ENCODE measurements at regions not wholly inside any gene's neighbourhood (a gene's known extent, or its start where the extent isn't known, plus 50 kb on each side); places are given as distances from the start of the nearest gene placed in this dataset.

DNA sequence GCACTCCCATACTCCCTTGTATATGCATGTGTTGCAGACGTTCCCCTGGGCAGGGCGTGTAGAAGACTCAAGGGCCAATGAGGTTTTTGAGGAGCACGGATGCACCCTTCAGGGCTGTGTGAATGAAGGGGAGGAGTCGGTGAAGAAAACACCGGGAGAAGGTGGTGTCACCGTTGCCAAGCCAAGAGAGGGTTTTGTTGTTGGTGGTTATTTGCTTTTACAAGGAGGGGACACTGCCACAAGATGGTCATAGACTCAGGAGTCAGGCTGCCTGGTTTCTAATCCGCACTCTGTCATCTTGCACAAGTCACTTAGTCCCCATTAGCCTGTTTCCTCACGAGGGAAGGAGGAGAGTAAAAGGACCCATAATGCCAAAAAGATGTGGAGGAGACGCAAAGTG, 124.0 kb downstream of the PXDC1 start:
- no peak overlapping the region for H3K4me3 ChIP-seq (ENCODE audit: control insufficient read depth, low read depth, low read length)
- no peak for DNase-seq (ENCODE audit: low read depth)

DNA sequence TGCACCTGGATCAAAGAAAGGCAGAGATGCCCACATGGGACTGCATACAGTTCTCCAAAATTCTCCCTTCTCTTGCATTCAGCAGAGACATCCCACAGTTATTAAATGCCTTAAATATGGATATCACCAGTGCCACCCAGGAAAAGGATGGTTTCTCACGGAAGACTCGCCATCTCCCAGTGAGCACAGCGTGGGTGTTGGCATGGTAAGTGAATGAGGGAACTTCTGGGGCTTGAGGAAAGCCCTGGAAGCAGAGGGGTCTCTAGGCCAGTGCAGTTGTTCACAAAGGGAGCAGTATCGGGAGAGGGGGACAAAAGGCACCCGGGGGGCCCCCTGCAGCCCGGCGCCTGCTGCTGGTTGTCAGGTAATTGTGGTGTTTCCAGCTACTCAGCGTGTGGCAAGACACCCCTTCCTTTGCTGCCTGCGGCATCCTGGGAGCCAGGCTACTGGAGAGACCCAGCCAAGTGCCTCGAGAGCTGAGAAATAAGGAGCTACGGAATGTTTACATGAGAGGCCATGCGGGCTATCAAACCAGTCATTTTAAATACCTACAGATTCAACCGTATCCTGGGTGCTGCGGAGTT, 125.4 kb downstream of the PXDC1 start:
- no peak overlapping the region for H3K4me3 ChIP-seq (ENCODE audit: control insufficient read depth, low read depth, low read length)
- TF ChIP-seq, protein P1, sequence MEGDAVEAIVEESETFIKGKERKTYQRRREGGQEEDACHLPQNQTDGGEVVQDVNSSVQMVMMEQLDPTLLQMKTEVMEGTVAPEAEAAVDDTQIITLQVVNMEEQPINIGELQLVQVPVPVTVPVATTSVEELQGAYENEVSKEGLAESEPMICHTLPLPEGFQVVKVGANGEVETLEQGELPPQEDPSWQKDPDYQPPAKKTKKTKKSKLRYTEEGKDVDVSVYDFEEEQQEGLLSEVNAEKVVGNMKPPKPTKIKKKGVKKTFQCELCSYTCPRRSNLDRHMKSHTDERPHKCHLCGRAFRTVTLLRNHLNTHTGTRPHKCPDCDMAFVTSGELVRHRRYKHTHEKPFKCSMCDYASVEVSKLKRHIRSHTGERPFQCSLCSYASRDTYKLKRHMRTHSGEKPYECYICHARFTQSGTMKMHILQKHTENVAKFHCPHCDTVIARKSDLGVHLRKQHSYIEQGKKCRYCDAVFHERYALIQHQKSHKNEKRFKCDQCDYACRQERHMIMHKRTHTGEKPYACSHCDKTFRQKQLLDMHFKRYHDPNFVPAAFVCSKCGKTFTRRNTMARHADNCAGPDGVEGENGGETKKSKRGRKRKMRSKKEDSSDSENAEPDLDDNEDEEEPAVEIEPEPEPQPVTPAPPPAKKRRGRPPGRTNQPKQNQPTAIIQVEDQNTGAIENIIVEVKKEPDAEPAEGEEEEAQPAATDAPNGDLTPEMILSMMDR (conservative IDR thresholded peaks at IDR 0.05; ENCODE audit: control insufficient read depth, insufficient read depth, low read depth, low read length) = no peak
- no peak for DNase-seq (ENCODE audit: low read depth)

More for the DNA sequence above, 124.0 kb downstream of the PXDC1 start:
- TF ChIP-seq, protein P1 (conservative IDR thresholded peaks at IDR 0.05; ENCODE audit: control insufficient read depth, insufficient read depth, low read depth, low read length) = no peak

DNA sequence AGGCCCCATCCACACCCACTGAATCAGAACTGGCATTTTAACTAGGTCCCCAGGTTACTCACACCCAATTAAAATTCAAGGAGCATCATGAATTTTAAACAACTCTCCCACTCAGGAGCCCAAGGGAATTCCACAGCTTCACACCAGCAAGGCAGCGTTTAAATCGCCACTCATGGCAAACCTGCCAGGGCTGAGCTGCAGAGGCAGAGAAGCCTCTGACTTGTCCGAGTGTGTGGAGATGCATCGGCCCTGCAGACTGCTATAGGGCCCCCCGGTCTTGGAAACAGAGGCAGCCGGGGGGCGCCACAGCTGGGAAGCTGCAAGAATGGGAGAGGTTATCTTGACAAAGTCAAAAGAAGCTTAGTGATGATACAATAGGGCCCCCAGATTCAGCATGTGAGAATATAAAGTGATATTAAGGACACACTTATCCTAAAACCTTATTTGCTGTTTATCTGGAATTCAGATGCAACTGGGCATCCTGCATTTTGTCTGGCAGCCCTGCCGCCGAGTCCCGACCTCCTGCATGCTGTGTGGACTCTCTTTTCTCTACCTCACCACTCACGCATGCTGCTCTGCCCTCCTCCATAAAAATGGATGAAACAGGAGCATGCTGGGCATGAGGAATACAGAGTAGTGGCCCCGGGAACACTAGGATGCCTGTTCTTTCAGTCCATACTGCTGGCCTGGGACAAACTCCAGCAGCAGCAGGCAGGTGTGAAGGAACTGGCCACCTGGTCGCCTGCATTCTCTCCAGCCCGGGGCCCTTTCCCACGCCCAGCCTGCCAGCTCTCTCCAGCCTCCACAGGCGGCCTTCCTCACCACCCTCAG, 126.1 kb downstream of the PXDC1 start:
- no peak for DNase-seq (ENCODE audit: low read depth)
- TF ChIP-seq, protein P1 (conservative IDR thresholded peaks at IDR 0.05; ENCODE audit: control insufficient read depth, insufficient read depth, low read depth, low read length) = no peak
- no peak overlapping the region for H3K4me3 ChIP-seq (ENCODE audit: control insufficient read depth, low read depth, low read length)

DNA sequence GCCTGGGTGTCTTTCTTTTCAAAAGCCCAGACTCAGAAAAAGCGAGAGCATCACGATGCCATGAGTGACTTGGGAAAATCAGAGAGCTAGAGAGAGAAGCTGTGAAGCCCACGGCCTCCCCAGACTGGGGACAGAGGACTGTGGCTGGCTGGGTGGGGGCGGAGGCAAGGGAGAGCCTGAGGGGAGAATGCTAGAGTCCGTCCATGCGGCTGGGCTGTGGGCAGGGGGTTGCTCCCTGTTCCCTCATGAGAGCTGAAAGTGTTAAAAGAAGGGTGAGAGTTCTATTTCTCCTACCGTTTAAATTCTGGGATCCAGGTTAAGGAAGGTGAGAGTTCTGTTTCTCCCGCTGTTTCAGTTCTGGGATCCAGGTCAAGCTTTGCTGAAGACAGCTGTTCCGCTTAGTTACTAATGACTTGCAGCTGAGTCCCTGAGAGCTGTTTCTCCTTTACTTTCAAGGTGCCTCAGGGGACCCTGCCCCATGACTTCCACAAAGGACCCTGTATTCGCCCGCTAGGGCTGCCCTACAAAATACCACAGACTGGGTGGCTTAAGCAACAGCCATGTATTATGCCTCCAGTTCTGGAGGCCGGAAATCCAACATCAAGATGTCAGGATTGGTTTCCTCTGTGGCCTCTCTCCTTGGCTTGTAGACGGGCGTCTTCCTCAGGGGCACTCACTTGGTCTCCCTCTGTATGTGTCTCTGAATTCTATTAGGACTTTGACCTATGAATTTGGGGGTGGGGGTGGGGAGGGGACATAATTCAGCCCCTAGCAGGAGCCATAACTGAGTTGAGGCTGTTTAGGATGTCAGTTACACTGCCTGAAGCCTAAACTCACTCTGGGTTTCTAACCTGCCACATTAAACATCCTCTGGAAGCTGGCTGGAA, 127.0 kb downstream of the PXDC1 start:
- H3K4me3 ChIP-seq (ENCODE audit: control insufficient read depth, low read depth, low read length) = no peak overlapping the region
- DNase-seq (ENCODE audit: low read depth) = no peak
- TF ChIP-seq, protein P1 (conservative IDR thresholded peaks at IDR 0.05; ENCODE audit: control insufficient read depth, insufficient read depth, low read depth, low read length) = no peak

DNA sequence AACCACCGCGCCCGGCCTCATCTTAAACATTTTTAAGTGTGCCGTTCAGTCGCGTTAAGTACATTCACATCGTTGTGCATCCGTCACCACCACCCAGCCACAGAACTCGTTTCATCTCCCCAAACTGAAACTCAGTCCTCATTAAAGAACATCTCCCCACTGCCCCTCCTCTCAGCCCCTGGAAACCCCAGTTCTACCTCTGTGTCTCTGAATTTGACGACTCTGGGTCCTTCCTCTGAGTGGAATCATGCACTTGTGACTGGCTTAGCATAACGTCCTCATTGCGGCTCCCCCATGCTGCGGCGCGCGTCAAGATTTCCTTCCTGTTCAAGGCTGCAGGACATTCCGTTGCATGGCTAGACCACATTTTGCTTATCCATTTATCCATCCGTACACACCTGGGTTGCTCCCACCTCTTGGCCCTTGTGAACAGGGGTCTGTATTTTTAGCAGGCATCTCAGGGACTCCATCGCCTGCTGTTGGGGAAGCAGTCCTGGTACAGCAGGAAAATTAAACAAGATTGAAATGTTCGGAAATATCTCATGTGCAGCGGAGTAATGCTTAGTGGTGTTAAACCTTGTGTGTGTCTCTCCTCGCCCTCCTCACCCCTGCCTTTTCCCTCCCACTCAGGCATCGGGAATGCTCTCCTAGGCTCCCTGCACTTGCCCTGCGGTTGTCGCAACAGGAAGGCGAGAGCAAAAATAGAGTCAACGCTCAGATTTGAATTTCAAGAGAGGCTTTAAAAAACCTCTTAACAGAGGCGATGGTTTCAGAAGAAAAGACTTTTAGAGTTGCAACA, 127.9 kb downstream of the PXDC1 start:
- no peak for DNase-seq (ENCODE audit: low read depth)
- TF ChIP-seq, protein P1 (conservative IDR thresholded peaks at IDR 0.05; ENCODE audit: control insufficient read depth, insufficient read depth, low read depth, low read length) = no peak
- no peak overlapping the region for H3K4me3 ChIP-seq (ENCODE audit: control insufficient read depth, low read depth, low read length)

DNA sequence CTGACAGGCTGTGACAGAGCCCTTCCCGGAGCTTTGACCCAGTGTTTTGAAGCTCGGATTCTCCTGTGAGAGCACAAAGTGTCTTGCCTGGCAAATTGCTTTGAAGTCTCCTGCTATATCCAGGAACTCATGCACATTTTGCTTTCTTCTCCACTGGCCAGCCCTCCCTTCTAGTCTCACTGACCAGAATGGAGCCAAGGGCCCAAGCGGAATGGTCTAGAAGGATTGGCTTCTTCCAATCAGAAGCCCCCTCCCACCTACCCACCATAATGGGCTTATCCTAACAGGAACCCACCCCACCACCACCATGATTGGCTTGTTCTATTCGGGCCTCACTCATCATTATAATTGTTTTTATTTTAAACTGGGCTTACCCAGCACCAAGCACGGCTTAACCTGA, 130.1 kb downstream of the PXDC1 start:
- TF ChIP-seq, protein P1 (conservative IDR thresholded peaks at IDR 0.05; ENCODE audit: control insufficient read depth, insufficient read depth, low read depth, low read length) = no peak
- DNase-seq (ENCODE audit: low read depth) = no peak
- no peak overlapping the region for H3K4me3 ChIP-seq (ENCODE audit: control insufficient read depth, low read depth, low read length)

All from fibroblast of mammary gland (primary cell).